OCI-LY7 (cell line): ENCODE measurements at regions not wholly inside any gene's neighbourhood (a gene's known extent, or its start where the extent isn't known, plus 50 kb on each side); places are given as distances from the start of the nearest gene placed in this dataset.

ENCODE experiments used
- BruUV-seq: library from RNA; stranded (reverse); fragments of 400-500 nt; replicated peaks from 2 replicates; lab custom pipeline; 2021; lab: Mats Ljungman, UMichigan
- CTCF ChIA-PET: fragments of 300-600 bp; sonication (Branson Sonifier 250); formaldehyde crosslinking; loops from one replicate; lab custom pipeline; 2022; ENCODE audit warnings: antibody characterized with exemption; ENCODE audit not compliant: unreplicated experiment; lab: Charles Lee
- POLR2A ChIA-PET: fragments of 300-600 bp; sonication (Branson Sonifier 250); formaldehyde crosslinking; loops from one replicate; lab custom pipeline; 2022; ENCODE audit warnings: antibody characterized with exemption; lab: Charles Lee
- DNase-seq: peaks from one replicate; pipeline ENCODE4 v3.0.0-alpha.2; 2015; ENCODE audit warnings: low spot score
- H2AFZ ChIP-seq: fragments of 200-600 bp; sonication (generic), shearing (Covaris generic); 2 replicates; pipeline ENCODE4 v1.6.1; 2014; ENCODE audit warnings: mild to moderate bottlenecking, antibody characterized with exemption, low read length, moderate library complexity
- H3K27ac ChIP-seq: fragments of 200-600 bp; sonication (generic); 2 replicates; pipeline ENCODE4 v1.5.1; 2014; ENCODE audit warnings: mixed run types, low read depth, mild to moderate bottlenecking, moderate library complexity, low read length, inconsistent platforms; ENCODE audit not compliant: poor library complexity, severe bottlenecking
- H3K36me3 ChIP-seq: fragments of 200-600 bp; sonication (generic); 2 replicates; pipeline ENCODE4 v1.6.1; 2014; ENCODE audit warnings: mild to moderate bottlenecking, antibody characterized with exemption, low read length, moderate library complexity, mixed read lengths; ENCODE audit not compliant: insufficient read depth
- H3K4me1 ChIP-seq: fragments of 200-600 bp; sonication (generic); 2 replicates; pipeline ENCODE4 v1.5.1; 2014; ENCODE audit warnings: mild to moderate bottlenecking, low read length; ENCODE audit not compliant: insufficient read depth, poor library complexity, severe bottlenecking
- H3K4me2 ChIP-seq: fragments of 200-600 bp; sonication (generic); 2 replicates; pipeline ENCODE4 v1.6.1; 2014; ENCODE audit warnings: mild to moderate bottlenecking, low read length
- H3K4me3 ChIP-seq: fragments of 200-600 bp; sonication (generic); 2 replicates; pipeline ENCODE4 v1.5.1; 2014; ENCODE audit warnings: mild to moderate bottlenecking, low read depth, low read length; ENCODE audit not compliant: poor library complexity, severe bottlenecking
- H3K79me2 ChIP-seq: fragments of 200-600 bp; sonication (generic); 2 replicates; pipeline ENCODE4 v1.6.1; 2016; ENCODE audit warnings: low read depth, mild to moderate bottlenecking, low read length, moderate library complexity, mixed read lengths; ENCODE audit not compliant: insufficient read depth
- H3K9me2 ChIP-seq: fragments of 200-600 bp; sonication (generic); 2 replicates; pipeline ENCODE4 v1.6.1; 2016; ENCODE audit warnings: mild to moderate bottlenecking, low read length, mixed read lengths; ENCODE audit not compliant: insufficient read depth
- H3K9me3 ChIP-seq: fragments of 200-600 bp; sonication (generic); 2 replicates; pipeline ENCODE4 v1.6.1; 2014; ENCODE audit warnings: mild to moderate bottlenecking, mixed run types, low read length, mixed read lengths
- H4K20me1 ChIP-seq: fragments of 200-600 bp; sonication (generic); 2 replicates; pipeline ENCODE4 v1.6.1; 2014; ENCODE audit warnings: mild to moderate bottlenecking, antibody characterized with exemption, low read length, moderate library complexity, mixed read lengths; ENCODE audit not compliant: insufficient read depth
- CTCF ChIP-seq: fragments of 200-600 bp; sonication (generic); conservative IDR thresholded peaks from 2 replicates; pipeline ENCODE4 v1.5.1; 2014; ENCODE audit warnings: mild to moderate bottlenecking, antibody characterized with exemption, low read length, moderate library complexity, mixed read lengths
- EZH2phosphoT487 ChIP-seq: fragments of 200-600 bp; sonication (generic); IDR thresholded peaks from 2 replicates; pipeline ENCODE4 v1.6.1; 2018; ENCODE audit warnings: low read depth, borderline replicate concordance, mild to moderate bottlenecking, mixed run types, antibody characterized with exemption, low read length, moderate library complexity, mixed read lengths
- intact Hi-C: fragments of 100-400 bp; cut with micrococcal nuclease; formaldehyde crosslinking; loops from one replicate; pipeline ENCODE4 v1.10.0; 2022; ENCODE audit not compliant: unreplicated experiment

DNA sequence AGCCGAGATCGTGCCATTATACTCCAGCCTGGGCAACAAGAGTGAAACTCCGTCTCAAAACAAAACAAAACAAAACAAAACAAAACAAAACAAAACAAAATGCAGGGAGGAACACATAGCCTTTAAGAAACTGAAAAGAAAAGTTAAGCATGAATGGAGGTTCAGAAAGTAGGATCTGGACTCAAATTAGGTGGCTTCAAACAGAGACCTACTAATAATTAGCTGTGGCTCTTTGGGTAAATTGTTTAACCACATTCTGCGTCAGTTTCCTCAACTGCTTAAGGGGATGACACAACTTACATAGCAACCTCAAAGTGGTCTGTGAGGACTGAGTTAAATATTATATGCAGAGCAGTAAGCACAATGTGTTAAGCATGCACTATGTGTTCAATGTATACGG, 458.2 kb downstream of the ADGRL2 start:
- intact Hi-C loops: no loop called here
- H3K27ac ChIP-seq: no peak overlapping the region
- TF ChIP-seq EZH2phosphoT487 (no peak), CTCF (no peak)
- DNase-seq: no peak
- ChIA-PET POLR2A (no interaction called here), CTCF (no interaction called here)
- H2AFZ ChIP-seq: no peak overlapping the region
- H4K20me1 ChIP-seq: no peaks in the 10 kb centered on the region
- no peaks in the 10 kb centered on the region for H3K9me2 ChIP-seq
- H3K4me2 ChIP-seq: no peak overlapping the region
- H3K9me3 ChIP-seq: no peaks in the 10 kb centered on the region
- BruUV-seq: no TSS peak
- H3K79me2 ChIP-seq: no peaks in the 10 kb centered on the region
- H3K4me3 ChIP-seq: no peak overlapping the region
- no peaks in the 10 kb centered on the region for H3K4me1 ChIP-seq
- H3K36me3 ChIP-seq: no peaks in the 10 kb centered on the region

- intact Hi-C loops: no loop called here
- POLR2A ChIA-PET: interaction anchor here (0.6 to 1.1 kb wide), 3 partner anchors 11 to 565 kb away, joined by 3 to 8 read pairs (median 3); no protein-coding TSS in a partner anchor
- Histone ChIP-seq H3K9me2 (no peaks in the 10 kb centered on the region), H3K4me2 (no peak overlapping the region), H4K20me1 (no peaks in the 10 kb centered on the region), H3K9me3 (no peaks in the 10 kb centered on the region), H3K79me2 (no peaks in the 10 kb centered on the region), H3K4me1 (no peaks in the 10 kb centered on the region), H3K27ac (no peak overlapping the region), H3K4me3 (no peak overlapping the region), H3K36me3 (no peaks in the 10 kb centered on the region), H2AFZ (no peak overlapping the region)
- BruUV-seq: no TSS peak
- CTCF ChIA-PET: no interaction called here
- no peak for DNase-seq
- TF ChIP-seq CTCF (no peak), EZH2phosphoT487 (no peak)
Observed at GRCh38 chr1:82246050-82246449, 445.3 kb downstream of the ADGRL2 start.

DNA sequence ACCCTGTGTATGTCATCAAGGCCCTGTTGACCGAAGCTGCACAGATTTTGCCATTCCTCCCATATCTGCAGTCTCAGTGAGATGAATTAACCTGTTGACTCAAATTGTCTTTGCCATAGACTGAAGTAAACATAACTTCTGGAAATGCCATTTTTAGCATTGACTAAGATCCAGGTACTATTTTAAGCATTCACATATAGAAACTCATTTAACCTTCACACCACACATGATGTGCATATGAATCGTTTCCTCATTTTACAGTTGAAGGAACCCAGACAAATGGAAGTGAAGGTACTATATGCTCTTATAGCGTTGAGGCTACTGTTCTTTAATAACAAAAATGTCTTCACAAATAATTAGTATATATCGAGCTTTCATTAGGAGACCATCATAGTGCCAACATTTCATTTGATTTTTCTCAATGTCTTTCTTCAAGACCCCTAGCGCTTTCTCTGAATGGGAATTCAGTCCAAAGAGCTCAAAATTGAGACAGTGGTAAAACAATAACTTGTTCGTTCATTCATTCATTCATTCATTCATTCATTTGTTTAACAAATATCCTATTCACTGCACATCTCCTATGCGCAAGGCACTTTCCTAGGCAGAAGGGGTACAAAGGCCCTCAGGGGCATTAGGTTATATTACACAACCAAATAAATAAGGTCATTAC, 444.7 kb downstream of the ADGRL2 start:
- TF ChIP-seq EZH2phosphoT487 (no peak), CTCF (no peak)
- BruUV-seq: no TSS peak
- H3K4me3 ChIP-seq: no peak overlapping the region
- H3K27ac ChIP-seq: no peak overlapping the region
- no peaks in the 10 kb centered on the region for H3K4me1 ChIP-seq
- ChIA-PET POLR2A (no interaction called here), CTCF (no interaction called here)
- no peaks in the 10 kb centered on the region for H4K20me1 ChIP-seq
- no peaks in the 10 kb centered on the region for H3K79me2 ChIP-seq
- no peaks in the 10 kb centered on the region for H3K9me2 ChIP-seq
- no peak overlapping the region for H2AFZ ChIP-seq
- H3K4me2 ChIP-seq: no peak overlapping the region
- H3K36me3 ChIP-seq: no peaks in the 10 kb centered on the region
- intact Hi-C loops: loop anchor here (2.0 kb wide), 1 partner anchor 59 kb away; no protein-coding TSS in a partner anchor
- DNase-seq: no peak
- no peaks in the 10 kb centered on the region for H3K9me3 ChIP-seq
